ENCODE measurements at regions not wholly inside any gene's neighbourhood (a gene's known extent, or its start where the extent isn't known, plus 50 kb on each side); places are given as distances from the start of the nearest gene placed in this dataset.

DNA sequence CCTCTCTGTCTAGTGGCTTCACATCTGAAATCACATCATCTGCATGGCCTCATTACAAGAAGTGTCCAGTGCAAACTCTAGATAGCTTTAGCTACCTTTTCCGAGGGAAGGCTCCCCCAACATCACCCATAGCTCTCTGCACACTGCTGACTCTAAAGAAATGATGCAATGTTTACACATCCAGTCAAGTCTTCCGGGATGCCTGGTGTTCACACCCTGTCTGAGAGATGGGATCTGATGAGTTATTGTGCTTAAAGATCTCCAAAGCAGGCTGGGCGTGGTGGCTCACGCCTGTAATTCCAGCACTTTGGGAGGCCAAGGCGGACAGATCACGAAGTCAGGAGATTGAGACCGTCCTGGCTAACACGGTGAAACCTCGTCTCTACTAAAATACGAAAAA, 404.6 kb upstream of the IRAK1BP1 start:
- no peaks in the 10 kb centered on the region for H3K27me3 ChIP-seq (replicated peaks; ENCODE audit: insufficient read depth, low read depth, low read length, poor library complexity)
- no peak overlapping the region for H3K4me3 ChIP-seq (ENCODE audit: low read depth, low read length, poor library complexity, severe bottlenecking)
- TF ChIP-seq, protein P1, sequence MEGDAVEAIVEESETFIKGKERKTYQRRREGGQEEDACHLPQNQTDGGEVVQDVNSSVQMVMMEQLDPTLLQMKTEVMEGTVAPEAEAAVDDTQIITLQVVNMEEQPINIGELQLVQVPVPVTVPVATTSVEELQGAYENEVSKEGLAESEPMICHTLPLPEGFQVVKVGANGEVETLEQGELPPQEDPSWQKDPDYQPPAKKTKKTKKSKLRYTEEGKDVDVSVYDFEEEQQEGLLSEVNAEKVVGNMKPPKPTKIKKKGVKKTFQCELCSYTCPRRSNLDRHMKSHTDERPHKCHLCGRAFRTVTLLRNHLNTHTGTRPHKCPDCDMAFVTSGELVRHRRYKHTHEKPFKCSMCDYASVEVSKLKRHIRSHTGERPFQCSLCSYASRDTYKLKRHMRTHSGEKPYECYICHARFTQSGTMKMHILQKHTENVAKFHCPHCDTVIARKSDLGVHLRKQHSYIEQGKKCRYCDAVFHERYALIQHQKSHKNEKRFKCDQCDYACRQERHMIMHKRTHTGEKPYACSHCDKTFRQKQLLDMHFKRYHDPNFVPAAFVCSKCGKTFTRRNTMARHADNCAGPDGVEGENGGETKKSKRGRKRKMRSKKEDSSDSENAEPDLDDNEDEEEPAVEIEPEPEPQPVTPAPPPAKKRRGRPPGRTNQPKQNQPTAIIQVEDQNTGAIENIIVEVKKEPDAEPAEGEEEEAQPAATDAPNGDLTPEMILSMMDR (conservative IDR thresholded peaks at IDR 0.05; ENCODE audit: low read depth, low read length), result no peak
- no peak for TF ChIP-seq EZH2 (IDR thresholded peaks at IDR 0.05; ENCODE audit: borderline replicate concordance, low read depth, low read length, poor library complexity, severe bottlenecking)
- no peaks in the 10 kb centered on the region for H3K9me3 ChIP-seq (ENCODE audit: low read depth, low read length, poor library complexity, severe bottlenecking)
- no peaks in the 10 kb centered on the region for H3K4me1 ChIP-seq (ENCODE audit: insufficient read depth, low read length, poor library complexity, severe bottlenecking)
- no peak for DNase-seq (ENCODE audit: low spot score)
- ChIA-PET POLR2A (ENCODE audit: low non-redundant PET) (no interaction called here), CTCF (no interaction called here)
- H3K27ac ChIP-seq (ENCODE audit: low read depth, low read length, poor library complexity, severe bottlenecking), result no peak overlapping the region
- no TSS peak for BruUV-seq (replicated peaks)
- H3K36me3 ChIP-seq (ENCODE audit: insufficient read depth, low read length, poor library complexity, severe bottlenecking), result no peaks in the 10 kb centered on the region
- intact Hi-C loops (cut with micrococcal nuclease; ENCODE audit: unreplicated experiment), result no loop called here

DNA sequence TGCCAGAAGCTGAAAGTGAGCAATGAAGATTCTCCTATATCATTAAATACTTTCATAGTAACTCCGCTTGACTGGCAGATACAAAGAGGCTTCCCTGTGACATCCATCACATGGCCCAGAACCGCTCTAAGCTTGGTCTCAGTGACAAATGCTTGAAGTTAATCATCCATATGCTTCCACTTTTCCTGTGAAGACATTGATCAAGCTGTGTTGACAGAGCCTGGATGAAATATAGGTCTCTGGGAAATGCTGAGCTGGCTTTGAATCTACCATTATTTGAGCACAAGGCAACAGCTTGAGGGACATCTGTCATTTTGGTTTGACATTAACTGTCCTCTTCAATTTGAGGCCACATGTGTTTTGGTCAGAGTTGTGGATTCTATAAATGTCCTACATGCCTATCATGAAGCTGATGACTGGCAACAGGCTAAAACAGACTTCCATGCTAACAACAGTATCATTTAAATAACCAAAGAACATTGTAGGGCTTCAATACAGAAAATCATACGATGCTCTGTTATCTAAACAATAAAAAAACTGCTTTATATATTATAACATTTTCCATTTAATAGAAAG, 402.2 kb upstream of the IRAK1BP1 start:
- no peak for DNase-seq (ENCODE audit: low spot score)
- Histone ChIP-seq H3K4me1 (ENCODE audit: insufficient read depth, low read length, poor library complexity, severe bottlenecking) (no peaks in the 10 kb centered on the region), H3K27me3 (replicated peaks; ENCODE audit: insufficient read depth, low read depth, low read length, poor library complexity) (no peaks in the 10 kb centered on the region), H3K36me3 (ENCODE audit: insufficient read depth, low read length, poor library complexity, severe bottlenecking) (no peaks in the 10 kb centered on the region), H3K4me3 (ENCODE audit: low read depth, low read length, poor library complexity, severe bottlenecking) (no peak overlapping the region), H3K9me3 (ENCODE audit: low read depth, low read length, poor library complexity, severe bottlenecking) (no peaks in the 10 kb centered on the region), H3K27ac (ENCODE audit: low read depth, low read length, poor library complexity, severe bottlenecking) (no peak overlapping the region)
- intact Hi-C loops (cut with micrococcal nuclease; ENCODE audit: unreplicated experiment), result no loop called here
- ChIA-PET CTCF (no interaction called here), POLR2A (ENCODE audit: low non-redundant PET) (no interaction called here)
- no TSS peak for BruUV-seq (replicated peaks)
- TF ChIP-seq EZH2 (IDR thresholded peaks at IDR 0.05; ENCODE audit: borderline replicate concordance, low read depth, low read length, poor library complexity, severe bottlenecking), result no peak
- TF ChIP-seq, protein P1 (conservative IDR thresholded peaks at IDR 0.05; ENCODE audit: low read depth, low read length), result no peak

DNA sequence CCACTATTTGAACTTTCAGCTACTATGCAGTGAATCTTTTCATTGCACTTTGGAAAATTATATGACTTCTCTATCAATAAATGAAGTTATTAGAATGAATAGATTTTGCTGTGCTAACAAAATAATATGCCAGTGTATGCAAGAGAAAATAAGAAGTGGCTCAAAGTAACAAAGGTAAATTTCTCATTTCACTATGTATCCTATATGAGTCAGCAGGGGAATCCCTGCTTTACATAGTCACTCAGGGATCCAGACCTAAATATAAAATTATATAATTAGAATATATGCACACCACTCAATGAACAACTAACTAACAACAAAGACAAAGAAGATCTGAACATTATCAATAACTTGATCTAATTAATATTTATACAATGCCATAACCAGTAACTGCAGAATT, 390.8 kb upstream of the IRAK1BP1 start:
- no peak for DNase-seq (ENCODE audit: low spot score)
- H3K9me3 ChIP-seq (ENCODE audit: low read depth, low read length, poor library complexity, severe bottlenecking), result no peaks in the 10 kb centered on the region
- H3K4me1 ChIP-seq (ENCODE audit: insufficient read depth, low read length, poor library complexity, severe bottlenecking), result no peaks in the 10 kb centered on the region
- H3K27ac ChIP-seq (ENCODE audit: low read depth, low read length, poor library complexity, severe bottlenecking), result no peak overlapping the region
- BruUV-seq (replicated peaks), result no TSS peak
- H3K27me3 ChIP-seq (replicated peaks; ENCODE audit: insufficient read depth, low read depth, low read length, poor library complexity), result no peaks in the 10 kb centered on the region
- CTCF ChIA-PET, result no interaction called here
- H3K36me3 ChIP-seq (ENCODE audit: insufficient read depth, low read length, poor library complexity, severe bottlenecking), result no peaks in the 10 kb centered on the region
- no peak for TF ChIP-seq EZH2 (IDR thresholded peaks at IDR 0.05; ENCODE audit: borderline replicate concordance, low read depth, low read length, poor library complexity, severe bottlenecking)
- TF ChIP-seq, protein P1 (conservative IDR thresholded peaks at IDR 0.05; ENCODE audit: low read depth, low read length), result no peak
- POLR2A ChIA-PET (ENCODE audit: low non-redundant PET), result no interaction called here
- intact Hi-C loops (cut with micrococcal nuclease; ENCODE audit: unreplicated experiment), result no loop called here
- no peak overlapping the region for H3K4me3 ChIP-seq (ENCODE audit: low read depth, low read length, poor library complexity, severe bottlenecking)
